IMR-90 (cell line): ENCODE measurements at regions not wholly inside any gene's neighbourhood (a gene's known extent, or its start where the extent isn't known, plus 50 kb on each side); places are given as distances from the start of the nearest gene placed in this dataset.

ENCODE experiments used
- ATAC-seq: fragments of 200-7000 bp; cut with Tn5 transposase; 2 replicates; pipeline ENCODE4 v1.9.1; 2020; ENCODE audit warnings: low read depth, mild to moderate bottlenecking, moderate library complexity
- BruUV-seq: library from RNA; stranded (reverse); fragments of 400-500 nt; replicated peaks from 2 replicates; lab custom pipeline; 2021; lab: Mats Ljungman, UMichigan
- CTCF ChIA-PET: fragments of 300-600 bp; formaldehyde crosslinking; extraction: SDS; loops from one replicate; lab custom pipeline; 2021; ENCODE audit warnings: antibody characterized with exemption; lab: Yijun Ruan, JAX
- POLR2A ChIA-PET: fragments of 300-600 bp; sonication (Branson Sonifier 250); formaldehyde crosslinking; loops from one replicate; lab custom pipeline; 2022; ENCODE audit warnings: antibody characterized with exemption; ENCODE audit not compliant: unreplicated experiment; lab: Charles Lee
- DNase-seq: peaks from one replicate; pipeline ENCODE4 v3.0.0; 2013
- H2AFZ ChIP-seq: replicated peaks from 2 replicates; pipeline ENCODE3; 2013; ENCODE audit warnings: low read length, mild to moderate bottlenecking; ENCODE audit not compliant: poor library complexity
- H2AK5ac ChIP-seq: 2 replicates; pipeline ENCODE4 v1.6.1; 2013; ENCODE audit warnings: low read depth, low read length, inconsistent platforms
- H2AK9ac ChIP-seq: replicated peaks from 2 replicates; pipeline ENCODE3; 2013; ENCODE audit warnings: mild to moderate bottlenecking, low read depth, low read length, moderate library complexity; ENCODE audit not compliant: poor library complexity
- H2BK120ac ChIP-seq: 2 replicates; pipeline ENCODE4 v1.6.1; 2013; ENCODE audit warnings: low read depth, low read length, inconsistent platforms
- H2BK15ac ChIP-seq: 3 replicates; pipeline ENCODE4 v1.6.1; 2013; ENCODE audit warnings: low read depth, low read length, inconsistent platforms
- H2BK20ac ChIP-seq: 2 replicates; pipeline ENCODE4 v1.6.1; 2013; ENCODE audit warnings: low read depth, mild to moderate bottlenecking, inconsistent platforms, low read length, moderate library complexity
- H2BK5ac ChIP-seq: 2 replicates; pipeline ENCODE4 v1.6.1; 2013; ENCODE audit warnings: mild to moderate bottlenecking, low read depth, low read length, inconsistent platforms; ENCODE audit not compliant: poor library complexity, severe bottlenecking
- H3K14ac ChIP-seq: replicated peaks from 2 replicates; pipeline ENCODE4 v1.6.1; 2013; ENCODE audit warnings: low read depth, low read length, inconsistent platforms
- H3K18ac ChIP-seq: 2 replicates; pipeline ENCODE4 v1.6.1; 2013; ENCODE audit warnings: low read depth, low read length, control low read depth
- H3K23ac ChIP-seq: 2 replicates; pipeline ENCODE4 v1.6.1; 2013; ENCODE audit warnings: low read depth, low read length, inconsistent platforms
- H3K27ac ChIP-seq: 2 replicates; pipeline ENCODE4 v1.5.1; 2013; ENCODE audit warnings: mild to moderate bottlenecking, control low read depth, low read length; ENCODE audit not compliant: insufficient read depth
- H3K27me3 ChIP-seq: 2 replicates; pipeline ENCODE4 v1.6.1; 2013; ENCODE audit warnings: low read length; ENCODE audit not compliant: control insufficient read depth, insufficient read depth
- H3K36me3 ChIP-seq: 2 replicates; pipeline ENCODE4 v1.6.1; 2013; ENCODE audit warnings: low read length, mixed read lengths; ENCODE audit not compliant: control insufficient read depth, insufficient read depth
- H3K4ac ChIP-seq: 2 replicates; pipeline ENCODE4 v1.6.1; 2013; ENCODE audit warnings: low read depth, low read length, inconsistent platforms
- H3K4me1 ChIP-seq: 2 replicates; pipeline ENCODE4 v1.6.1; 2013; ENCODE audit warnings: low read length, mixed read lengths; ENCODE audit not compliant: control insufficient read depth, insufficient read depth
- H3K4me2 ChIP-seq: 2 replicates; pipeline ENCODE4 v1.6.1; 2013; ENCODE audit warnings: low read depth, mild to moderate bottlenecking, control low read depth, low read length, moderate library complexity
- H3K4me3 ChIP-seq: 2 replicates; pipeline ENCODE4 v1.5.1; 2013; ENCODE audit warnings: low read depth, mild to moderate bottlenecking, control low read depth, low read length, moderate library complexity; ENCODE audit not compliant: insufficient read depth
- H3K56ac ChIP-seq: 2 replicates; pipeline ENCODE4 v1.6.1; 2013; ENCODE audit warnings: low read length, inconsistent platforms; ENCODE audit not compliant: insufficient read depth; ENCODE audit errors: extremely low read depth
- H3K79me1 ChIP-seq, 2 experiments: 2 replicates each; pipeline ENCODE4 v1.6.1; 2013; ENCODE audit warnings: low read length in 2 of 2, inconsistent platforms in 1 of 2, low read depth in 1 of 2
- H3K9ac ChIP-seq: 2 replicates; pipeline ENCODE4 v1.6.1; 2013; ENCODE audit warnings: low read depth, low read length, control low read depth
- H3K9me1 ChIP-seq: 2 replicates; pipeline ENCODE4 v1.6.1; 2013; ENCODE audit warnings: low read length, inconsistent platforms; ENCODE audit not compliant: insufficient read depth
- H3K9me3 ChIP-seq: 2 replicates; pipeline ENCODE4 v1.6.1; 2013; ENCODE audit warnings: low read length; ENCODE audit not compliant: control insufficient read depth, insufficient read depth
- H4K20me1 ChIP-seq: 2 replicates; pipeline ENCODE4 v1.6.1; 2013; ENCODE audit warnings: low read length, inconsistent platforms; ENCODE audit not compliant: insufficient read depth
- H4K5ac ChIP-seq: 2 replicates; pipeline ENCODE4 v1.6.1; 2013; ENCODE audit warnings: mild to moderate bottlenecking, low read depth, low read length, control low read depth
- H4K8ac ChIP-seq, 2 experiments: 2 replicates each; pipeline ENCODE4 v1.6.1; 2013; ENCODE audit warnings: low read depth in 2 of 2, low read length in 2 of 2, control low read depth in 1 of 2, inconsistent platforms in 1 of 2
- H4K91ac ChIP-seq: 2 replicates; pipeline ENCODE4 v1.6.1; 2013; ENCODE audit warnings: low read depth, low read length, inconsistent platforms; ENCODE audit not compliant: insufficient read depth
- BHLHE40 ChIP-seq: fragments of 150-350 bp; IDR thresholded peaks from 2 replicates; pipeline ENCODE4 v1.6.1; 2016; ENCODE audit warnings: mild to moderate bottlenecking, low read depth, low read length
- CEBPB ChIP-seq: IDR thresholded peaks from 2 replicates; pipeline ENCODE4 v1.6.1; 2012; ENCODE audit warnings: low read depth, low read length, improper control_type of control experiment
- CHD1 ChIP-seq: IDR thresholded peaks from 2 replicates; pipeline ENCODE4 v1.6.1; 2012; ENCODE audit warnings: low read depth, low read length, improper control_type of control experiment
- CTCF ChIP-seq: conservative IDR thresholded peaks from 2 replicates; pipeline ENCODE4 v1.5.1; 2012; ENCODE audit warnings: mild to moderate bottlenecking, low read depth, low read length, improper control_type of control experiment
- FOS ChIP-seq: fragments of 150-350 bp; IDR thresholded peaks from 2 replicates; pipeline ENCODE4 v1.6.1; 2016; ENCODE audit warnings: low read depth, low read length
- MAFK ChIP-seq: IDR thresholded peaks from 2 replicates; pipeline ENCODE4 v1.6.1; 2012; ENCODE audit warnings: low read depth, low read length, improper control_type of control experiment
- MAZ ChIP-seq: IDR thresholded peaks from 2 replicates; pipeline ENCODE4 v1.6.1; 2012; ENCODE audit warnings: low read depth, mild to moderate bottlenecking, low read length, improper control_type of control experiment, moderate library complexity, borderline replicate concordance
- MXI1 ChIP-seq: IDR thresholded peaks from 2 replicates; pipeline ENCODE4 v1.6.1; 2012; ENCODE audit warnings: low read depth, mild to moderate bottlenecking, low read length, moderate library complexity, borderline replicate concordance
- NFE2L2 ChIP-seq: fragments of 150-350 bp; IDR thresholded peaks from 2 replicates; pipeline ENCODE4 v1.6.1; 2016; ENCODE audit warnings: low read depth, mild to moderate bottlenecking, low read length
- POLR2A ChIP-seq: IDR thresholded peaks from 2 replicates; pipeline ENCODE4 v1.6.1; 2012; ENCODE audit warnings: mild to moderate bottlenecking, low read depth, low read length
- RAD21 ChIP-seq: IDR thresholded peaks from 2 replicates; pipeline ENCODE4 v1.6.1; 2012; ENCODE audit warnings: low read length, improper control_type of control experiment
- RCOR1 ChIP-seq: IDR thresholded peaks from 2 replicates; pipeline ENCODE4 v1.6.1; 2012; ENCODE audit warnings: mild to moderate bottlenecking, low read length, improper control_type of control experiment; ENCODE audit not compliant: insufficient replicate concordance
- RFX5 ChIP-seq: IDR thresholded peaks from 2 replicates; pipeline ENCODE4 v1.8.0; 2012; ENCODE audit warnings: low read depth, mild to moderate bottlenecking, low read length, moderate library complexity
- SMC3 ChIP-seq: fragments of 150-350 bp; IDR thresholded peaks from 2 replicates; pipeline ENCODE4 v1.6.1; 2016; ENCODE audit warnings: low read depth, mild to moderate bottlenecking, antibody characterized with exemption, low read length, moderate library complexity
- USF2 ChIP-seq: fragments of 150-350 bp; IDR thresholded peaks from 2 replicates; pipeline ENCODE4 v1.6.1; 2017; ENCODE audit warnings: mild to moderate bottlenecking, antibody characterized with exemption, low read length, low read depth
- WGBS, 2 experiments: methylation state at CpG; one replicate each; pipeline versions ENCODE4 v1.1.5 to v1.1.7; 2013; ENCODE audit warnings: missing lambda C conversion rate in 2 of 2; ENCODE audit not compliant: insufficient read length in 1 of 2; ENCODE audit errors: extremely low coverage in 2 of 2; 5-methylcytosine and 5-hydroxymethylcytosine counted together
- dilution Hi-C: fragments of 300-500 bp; cut with HindIII; formaldehyde crosslinking; loops from one replicate; pipeline ENCODE4 v1.14.3; 2018; ENCODE audit warnings: low sequenced_read_pairs; ENCODE audit not compliant: unreplicated experiment
- in situ Hi-C: fragments of 300-500 bp; cut with MboI; formaldehyde crosslinking; loops from 3 replicates; pipeline ENCODE4 v1.14.3; 2019; ENCODE audit warnings: low sequenced_read_pairs, inconsistent platforms, mixed read lengths
- intact Hi-C: fragments of 100-400 bp; cut with micrococcal nuclease; formaldehyde crosslinking; loops from 2 replicates; pipeline ENCODE4 v1.10.0; 2022

GRCh38 chr4:167379076-167379835, 145.0 kb upstream of the SPOCK3 start:
- no peaks in the 10 kb centered on the region for H4K20me1 ChIP-seq
- no peak overlapping the region for H4K8ac ChIP-seq
- H4K91ac ChIP-seq, result no peak overlapping the region
- H2AK9ac ChIP-seq, result no peak overlapping the region
- H3K9me1 ChIP-seq, result no peaks in the 10 kb centered on the region
- H2BK120ac ChIP-seq, result no peak overlapping the region
- H3K4ac ChIP-seq, result no peak overlapping the region
- H3K56ac ChIP-seq, result no peak overlapping the region
- no peak overlapping the region for H3K14ac ChIP-seq
- H3K27ac ChIP-seq, result no peak overlapping the region
- 0 out of 2 replicates have a peak, but pooled peaks cover 4% of the 10 kb centered on the region for H3K9me3 ChIP-seq
- H3K27me3 ChIP-seq, result no peaks in the 10 kb centered on the region
- H3K9ac ChIP-seq, result no peak overlapping the region
- no peak overlapping the region for H3K18ac ChIP-seq
- H3K23ac ChIP-seq, result no peak overlapping the region
- POLR2A ChIA-PET, result no interaction called here
- H3K4me2 ChIP-seq, result no peak overlapping the region
- no peak overlapping the region for H2BK5ac ChIP-seq
- no peak overlapping the region for H2AK5ac ChIP-seq
- ATAC-seq, result no peak
- no CpG with 5 or more reads among the region's 4 CpGs for WGBS, 2 experiments
- H2BK20ac ChIP-seq, result no peak overlapping the region
- H2AFZ ChIP-seq, result no peak overlapping the region
- dilution Hi-C loops (no loop called here), intact Hi-C loops (no loop called here), in situ Hi-C loops (no loop called here)
- BruUV-seq, result no TSS peak
- no peaks in the 10 kb centered on the region for H3K79me1 ChIP-seq
- CTCF ChIA-PET, result no interaction called here
- no peak overlapping the region for H4K5ac ChIP-seq
- no peak overlapping the region for H3K4me3 ChIP-seq
- TF ChIP-seq RCOR1 (no peak), MAFK (no peak), CEBPB (no peak), POLR2A (no peak), RAD21 (no peak), MAZ (no peak), FOS (no peak), CTCF (no peak), BHLHE40 (no peak), CHD1 (no peak), NFE2L2 (no peak), RFX5 (no peak), MXI1 (no peak), SMC3 (no peak), USF2 (no peak)
- no peaks in the 10 kb centered on the region for H3K4me1 ChIP-seq
- H3K36me3 ChIP-seq, result no peaks in the 10 kb centered on the region
- DNase-seq, result no peak
- no peak overlapping the region for H2BK15ac ChIP-seq
